Stimulated activated CD8-positive, alpha-beta memory T cell treated with anti-CD3 and anti-CD28 coated beads, Interleukin-4, amount 100 ng/mL, for 48 hours (primary cell): ENCODE measurements at regions not wholly inside any gene's neighbourhood (a gene's known extent, or its start where the extent isn't known, plus 50 kb on each side); places are given as distances from the start of the nearest gene placed in this dataset.

Source experiments
- DNase-seq: peaks from one replicate; pipeline ENCODE4 v3.0.0-alpha.2; 2020

DNA sequence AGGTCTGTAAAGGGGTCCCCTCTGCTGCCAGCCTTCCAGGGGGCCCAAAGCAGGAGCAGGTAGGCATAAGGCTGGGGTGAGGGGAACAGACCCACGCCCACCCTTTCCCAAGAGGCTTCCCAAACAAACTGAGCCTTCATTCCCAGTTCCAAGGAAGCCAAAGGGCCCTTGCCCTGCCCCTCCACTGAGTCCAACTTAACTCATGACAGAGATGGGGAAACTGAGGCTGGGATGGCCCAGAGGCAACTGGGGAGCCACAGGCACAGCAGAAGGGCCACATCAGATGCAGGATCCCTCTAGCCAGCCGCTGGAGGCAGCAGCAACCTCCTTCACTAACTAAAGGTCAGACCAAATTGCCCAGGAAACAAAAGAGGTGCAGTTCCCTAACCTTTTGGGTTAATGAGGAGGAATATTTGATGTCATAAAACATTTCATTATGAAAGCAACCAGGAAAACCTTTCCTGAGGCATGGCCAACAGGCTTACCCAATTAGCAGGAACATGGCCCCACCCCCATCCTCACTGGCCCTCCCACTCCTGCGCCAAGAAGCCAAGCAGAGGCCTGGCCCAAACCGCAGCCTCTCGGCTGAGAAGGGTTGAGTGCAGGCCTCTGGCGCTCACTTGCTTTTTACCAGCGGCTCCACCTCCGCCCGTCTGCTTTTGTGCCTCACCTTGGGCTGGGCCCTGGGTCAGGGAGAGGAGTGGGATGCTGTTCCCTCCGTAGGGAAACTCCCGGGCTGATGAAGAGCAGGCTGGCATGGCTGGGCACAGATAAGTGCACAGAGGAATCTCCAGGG is 293.5 kb upstream of the RTL1 start:
- peak; percentile 20 for DNase-seq

DNA sequence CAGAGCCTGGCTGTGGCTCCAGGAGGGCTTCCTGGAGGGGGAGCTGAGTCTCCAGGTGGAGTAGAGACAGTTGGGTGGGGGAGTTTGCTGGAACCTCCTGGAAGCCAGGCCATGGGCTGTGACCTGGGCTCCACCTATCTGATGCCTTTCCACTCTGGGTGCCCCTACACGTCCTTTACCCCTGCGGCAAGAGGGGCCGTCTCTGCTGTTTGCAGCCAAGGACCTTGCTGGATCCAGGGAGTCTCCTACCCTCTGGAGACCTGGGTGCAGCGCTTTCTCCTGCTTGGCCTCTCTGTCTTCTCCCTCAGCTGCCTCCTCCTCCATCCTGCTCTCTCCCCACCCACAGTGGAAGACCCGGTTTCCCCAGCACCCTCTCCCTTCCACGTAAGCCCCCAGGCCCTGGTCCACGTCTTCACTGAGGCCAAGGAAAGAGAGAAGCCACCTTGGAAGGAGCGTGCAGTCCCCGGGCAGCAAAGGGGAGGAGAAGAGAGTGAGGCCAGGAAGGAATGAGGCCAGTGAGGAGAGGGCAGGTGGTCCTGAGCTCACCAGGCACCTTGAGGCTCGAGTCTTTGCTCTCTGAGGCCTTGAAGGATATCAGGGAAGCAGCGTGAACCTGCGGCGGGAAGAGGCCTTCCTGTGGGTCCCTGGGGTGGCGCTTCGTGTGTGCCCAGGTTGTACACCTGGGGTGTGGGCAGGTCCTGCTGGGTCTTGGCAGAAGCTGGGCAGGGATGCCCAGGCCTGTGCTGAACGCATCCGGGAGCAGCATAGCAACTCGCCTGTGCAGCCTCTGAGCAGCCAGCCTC is 294.3 kb upstream of the RTL1 start:
- peak; percentile 6 for DNase-seq

DNA sequence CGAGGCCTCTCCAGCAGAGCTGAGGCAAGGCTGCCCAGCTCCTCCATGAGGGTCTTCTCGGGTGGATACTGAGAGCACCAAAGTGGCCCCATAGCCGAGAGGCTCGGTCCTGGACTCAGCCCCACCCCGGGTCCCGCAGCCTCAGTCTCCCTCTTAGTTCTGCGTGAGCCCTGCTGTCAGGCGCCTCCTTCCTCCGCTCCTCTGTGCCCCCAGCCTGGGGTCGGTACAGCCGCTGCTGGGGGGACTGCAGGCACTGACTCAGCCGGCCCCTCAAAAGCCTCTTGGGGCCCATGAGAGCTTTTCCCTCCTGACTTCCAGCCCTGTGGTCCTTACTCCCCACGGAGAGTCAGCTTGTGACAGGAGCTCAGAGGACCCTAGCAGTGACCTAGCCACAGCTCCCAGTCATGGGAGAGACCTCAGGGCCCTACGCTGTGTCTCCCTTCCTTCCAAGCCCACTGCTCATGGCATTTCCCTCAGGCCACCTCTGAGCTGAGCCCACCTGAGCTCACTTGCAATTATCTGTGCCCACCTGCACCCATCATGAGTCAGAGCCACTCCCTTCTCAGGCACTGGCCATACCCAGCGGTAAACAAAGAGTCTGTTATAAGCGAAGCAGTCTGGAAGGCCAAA is 295.0 kb upstream of the RTL1 start:
- DNase-seq = peak; percentile 10

DNA sequence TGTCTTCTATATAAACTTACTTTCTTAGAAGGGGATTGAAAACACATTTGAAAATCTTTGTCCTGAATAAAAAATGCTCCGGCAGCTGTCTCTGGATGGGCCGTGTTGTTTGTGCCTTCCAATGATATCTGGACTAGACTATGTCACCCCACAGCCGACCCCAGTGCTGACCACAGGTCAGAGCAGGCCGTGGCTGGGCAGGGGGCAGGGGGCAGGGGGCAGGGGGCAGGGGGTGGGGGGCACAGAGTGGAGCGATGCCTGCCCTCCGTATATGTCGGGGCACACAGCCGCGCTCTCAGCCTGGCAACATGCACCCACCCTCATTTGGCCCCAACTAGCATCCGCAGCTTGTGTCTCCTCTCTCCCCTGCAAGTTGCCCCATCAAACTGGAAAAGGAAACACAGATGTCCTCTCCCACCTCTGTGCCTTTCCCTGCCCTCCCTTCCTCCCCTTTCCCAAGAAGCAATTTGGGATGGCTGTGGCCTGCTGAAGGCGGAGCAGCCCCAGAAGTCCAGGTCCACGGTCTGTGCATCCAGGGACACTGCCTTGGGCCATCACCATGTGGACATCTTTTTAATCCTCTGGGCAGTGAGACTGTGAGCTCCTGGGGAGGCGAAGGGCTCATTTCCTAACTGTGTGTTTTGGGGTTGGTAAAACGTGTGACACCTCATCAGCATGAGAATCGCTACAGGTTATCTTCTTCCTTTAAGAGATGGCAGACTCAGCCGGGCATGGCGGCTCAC is 295.7 kb upstream of the RTL1 start:
- DNase-seq = no peak

DNA sequence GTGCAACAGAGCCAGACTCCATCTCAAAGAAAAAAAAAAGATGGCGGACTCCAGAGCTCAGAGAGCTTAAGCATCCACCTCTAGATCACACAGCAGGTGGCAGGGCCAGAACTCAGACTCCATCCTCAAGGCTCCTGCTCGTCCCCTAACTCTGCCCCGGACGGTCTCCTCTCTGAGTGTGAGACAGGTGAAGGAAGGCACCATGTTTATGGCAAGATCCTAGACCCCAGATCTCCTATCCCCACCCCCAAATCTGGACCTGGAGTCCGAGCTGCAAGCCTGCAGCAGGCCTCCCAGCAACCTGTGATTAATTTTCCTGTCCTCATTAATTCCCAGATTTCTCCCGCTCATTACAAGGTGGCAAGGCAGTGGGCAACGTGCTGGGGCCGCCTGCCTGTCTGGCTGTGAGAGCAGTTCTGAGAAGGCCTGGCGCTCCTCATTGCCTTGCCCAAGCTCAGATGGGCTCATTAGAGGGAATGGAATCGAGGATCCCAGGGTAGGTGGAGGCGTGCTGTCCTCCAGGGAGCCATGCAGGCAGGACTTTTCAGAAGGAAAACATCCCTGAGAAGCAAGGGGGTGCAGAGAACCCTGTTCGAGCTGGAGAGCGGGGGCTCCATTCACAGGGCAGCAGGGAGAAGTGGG is 296.6 kb upstream of the RTL1 start:
- peak; percentile 16 for DNase-seq

DNA sequence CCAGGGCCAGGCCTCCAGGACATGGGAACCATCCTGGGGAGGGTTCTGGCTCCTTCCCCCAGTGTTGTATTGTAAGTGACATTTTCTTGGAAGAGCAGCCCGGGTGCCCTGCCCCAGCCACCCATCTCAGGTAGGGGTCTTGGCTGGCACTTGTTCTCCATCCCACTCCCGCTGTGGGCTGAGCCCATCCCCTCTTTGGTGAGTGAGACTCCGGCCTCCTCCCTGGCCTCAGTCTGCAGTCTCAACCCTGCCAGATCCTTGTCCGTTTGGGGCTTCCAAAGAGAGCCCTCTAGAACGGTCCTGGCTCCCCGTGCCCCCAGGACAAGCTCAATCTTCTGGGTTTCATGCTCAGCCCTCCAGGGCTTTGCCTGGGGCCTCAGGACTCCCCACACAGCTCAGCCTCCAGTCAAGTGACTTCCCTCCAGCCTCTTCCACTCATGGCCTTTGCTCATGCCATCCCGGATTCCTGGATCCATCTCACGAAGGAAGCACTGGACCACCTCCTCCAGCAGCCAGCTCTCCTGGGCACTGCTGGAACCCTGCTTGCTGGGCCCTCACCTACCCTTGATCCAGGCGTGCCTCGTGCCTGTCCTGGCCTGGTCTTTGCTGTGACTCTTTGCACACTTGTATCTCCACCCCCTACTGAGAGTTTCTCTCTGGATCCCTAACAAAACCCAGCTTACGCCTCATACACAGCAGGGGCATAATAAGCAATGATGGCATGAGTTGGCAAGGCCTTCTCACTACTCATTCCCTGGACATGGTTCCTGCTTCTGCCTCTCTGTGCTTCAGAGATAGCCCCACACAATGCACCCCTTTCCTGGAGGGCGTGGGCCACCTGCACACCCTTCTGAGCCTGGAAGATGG is 297.4 kb upstream of the RTL1 start:
- peak; percentile 9 for DNase-seq

DNA sequence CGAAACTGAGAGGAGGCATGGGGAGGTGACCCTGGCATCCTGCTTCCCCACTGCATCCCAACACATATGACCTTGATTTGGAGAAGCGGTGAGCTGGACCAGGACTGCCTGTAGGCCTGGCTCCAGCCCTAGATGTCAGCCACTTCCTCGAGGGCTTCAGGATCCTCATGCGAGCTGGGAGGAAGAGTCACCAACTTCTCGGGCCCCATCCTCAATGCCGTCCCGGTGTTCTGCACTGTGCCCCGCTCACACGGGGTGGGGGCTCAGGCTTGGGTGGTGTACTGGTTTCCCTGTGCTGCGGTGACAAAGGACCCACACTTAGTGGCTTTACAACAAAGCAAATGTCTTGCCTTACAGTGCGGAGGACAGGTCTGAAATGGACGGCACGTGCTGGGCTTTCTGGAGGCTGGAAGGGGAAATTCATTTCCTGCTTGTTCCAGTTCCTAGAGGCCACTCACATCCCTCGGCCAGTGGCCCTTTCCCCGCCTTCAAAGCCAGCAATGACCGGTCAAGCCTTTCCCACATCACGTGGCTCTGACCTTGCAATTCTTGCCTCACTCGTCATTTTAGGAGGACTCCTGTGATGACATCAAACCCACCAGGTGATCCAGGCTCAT is 298.1 kb upstream of the RTL1 start:
- DNase-seq = peak; percentile 10

DNA sequence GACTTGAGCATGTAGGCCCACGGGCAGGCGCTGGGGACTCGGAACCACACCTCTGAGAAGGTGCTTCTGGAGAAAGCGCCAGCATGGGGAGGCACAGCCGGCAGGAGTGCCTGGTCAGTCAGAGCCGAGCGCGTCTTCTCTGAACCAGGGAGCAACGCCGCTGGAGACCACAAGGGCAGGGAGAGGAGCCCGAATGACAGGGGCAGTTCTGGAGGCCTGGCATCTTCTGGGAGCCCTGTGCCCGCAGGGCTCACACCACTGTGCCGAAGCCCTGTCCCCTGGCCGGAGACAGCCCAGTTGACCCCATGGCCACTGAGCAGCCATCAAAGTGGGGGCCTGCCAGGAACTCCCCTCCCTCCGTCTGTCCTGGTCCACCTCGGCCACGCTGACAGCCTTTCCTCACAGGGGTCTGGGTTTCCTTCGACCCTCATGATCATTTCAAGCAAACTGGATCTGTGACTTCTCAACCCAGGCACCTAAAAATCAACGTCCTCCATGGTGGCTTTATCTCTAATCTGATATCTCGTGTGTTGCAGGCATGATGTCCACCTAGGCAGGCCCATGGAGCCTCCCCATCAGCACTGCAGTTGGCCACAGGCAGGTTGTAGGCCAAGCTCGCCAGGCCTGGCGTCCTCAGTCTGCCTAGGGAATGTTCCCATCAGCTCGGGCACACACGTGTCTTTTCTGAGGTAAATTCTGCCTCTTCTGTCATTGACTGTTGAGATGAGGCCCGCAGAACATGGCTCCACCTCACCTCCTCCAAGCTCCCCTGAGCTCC is 299.3 kb upstream of the RTL1 start:
- DNase-seq = peak; percentile 5

DNA sequence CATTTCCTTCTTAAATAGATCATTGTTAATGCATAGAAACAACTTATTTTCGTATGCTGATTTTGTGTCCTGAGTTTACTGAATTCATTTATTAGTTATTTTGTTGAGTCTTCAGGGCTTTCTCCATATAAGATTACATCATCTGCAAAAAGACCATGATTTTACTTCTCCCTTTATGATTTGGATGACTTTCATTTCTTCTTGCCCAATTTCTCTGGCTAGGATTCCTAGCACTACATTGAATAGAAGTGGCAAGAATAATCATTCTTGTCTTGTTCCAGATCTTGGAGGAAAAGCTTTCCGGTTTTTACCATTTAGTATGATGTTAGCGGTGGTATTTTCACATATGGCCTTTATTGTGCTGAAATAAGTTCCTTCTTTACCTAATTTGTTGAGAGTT is 303.0 kb upstream of the RTL1 start:
- DNase-seq = no peak

DNA sequence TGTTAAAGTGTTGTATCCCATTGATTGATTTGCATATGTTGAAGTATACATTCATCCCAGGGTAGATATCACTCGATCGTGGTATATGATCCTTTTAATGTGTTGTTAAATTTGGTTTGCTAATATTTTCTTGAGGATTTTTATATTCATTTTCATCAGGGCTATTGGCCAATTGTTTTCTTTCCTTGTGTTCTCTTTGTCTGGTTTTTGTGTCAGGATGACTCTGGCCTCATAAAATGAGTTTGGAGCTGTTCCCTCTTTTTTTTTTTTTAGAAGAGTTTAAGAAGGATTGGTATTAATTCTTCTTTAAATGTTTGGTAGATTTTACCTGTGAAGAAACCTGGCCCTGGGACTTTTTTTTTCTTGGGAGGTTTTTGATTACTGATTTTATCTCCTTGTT is 303.5 kb upstream of the RTL1 start:
- DNase-seq = no peak

DNA sequence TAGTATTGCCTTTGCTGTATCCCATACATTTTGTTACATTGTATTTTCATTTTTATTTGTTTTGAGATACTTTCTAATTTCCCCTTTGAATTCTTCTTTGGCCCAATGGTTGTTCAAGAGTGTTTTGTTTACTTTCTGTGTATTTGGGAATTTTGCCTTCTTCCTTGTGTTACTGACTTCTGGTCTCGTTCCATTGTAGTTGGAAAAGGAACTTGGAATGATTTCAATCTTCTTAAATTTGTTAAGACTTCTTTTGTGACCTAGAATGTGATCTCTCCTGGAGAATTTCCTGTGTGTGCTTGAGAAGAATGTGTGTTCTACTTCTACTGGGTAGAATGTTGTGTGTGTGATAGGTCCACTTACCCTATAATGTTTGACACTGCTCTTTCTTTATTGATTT is 304.4 kb upstream of the RTL1 start:
- DNase-seq = no peak

DNA sequence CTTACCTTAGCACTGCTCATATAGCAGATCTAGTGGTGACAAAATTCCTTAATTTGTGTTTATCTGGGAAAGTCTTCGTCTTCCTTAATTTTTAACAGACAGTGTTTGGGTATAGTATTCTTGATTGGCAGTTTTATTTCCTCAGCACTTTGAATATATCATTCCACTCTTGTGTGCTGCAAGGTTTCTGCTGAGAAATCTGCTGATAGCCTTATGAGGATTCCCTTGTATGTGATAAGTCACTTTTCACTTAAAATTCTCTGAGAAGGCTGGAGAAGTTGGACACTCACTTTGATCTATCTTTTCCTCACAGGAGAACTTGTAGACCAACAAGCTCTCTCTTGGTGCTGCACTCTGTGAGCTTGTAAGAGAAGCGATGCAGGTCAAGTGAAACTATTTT is 306.1 kb upstream of the RTL1 start:
- no peak for DNase-seq

DNA sequence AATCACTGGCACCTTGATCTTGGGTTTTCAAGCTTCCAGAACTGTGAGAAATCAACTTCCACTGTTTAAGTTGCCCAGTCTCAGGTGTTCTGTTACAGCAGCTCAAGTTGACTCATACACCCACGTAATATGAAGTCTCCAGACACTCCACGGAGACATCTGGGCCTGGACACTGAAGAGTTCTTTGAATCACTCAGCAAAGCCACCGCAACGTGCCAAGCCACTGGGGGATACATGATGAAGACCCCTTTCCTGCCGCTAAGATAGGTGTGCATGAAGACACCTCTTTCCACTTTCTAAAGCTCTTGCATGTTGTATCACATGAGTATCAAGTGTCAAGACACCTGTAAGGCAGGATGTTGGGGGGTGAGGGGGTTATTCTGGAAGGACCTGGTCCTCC is 311.7 kb upstream of the RTL1 start:
- DNase-seq = peak; percentile 0

DNA sequence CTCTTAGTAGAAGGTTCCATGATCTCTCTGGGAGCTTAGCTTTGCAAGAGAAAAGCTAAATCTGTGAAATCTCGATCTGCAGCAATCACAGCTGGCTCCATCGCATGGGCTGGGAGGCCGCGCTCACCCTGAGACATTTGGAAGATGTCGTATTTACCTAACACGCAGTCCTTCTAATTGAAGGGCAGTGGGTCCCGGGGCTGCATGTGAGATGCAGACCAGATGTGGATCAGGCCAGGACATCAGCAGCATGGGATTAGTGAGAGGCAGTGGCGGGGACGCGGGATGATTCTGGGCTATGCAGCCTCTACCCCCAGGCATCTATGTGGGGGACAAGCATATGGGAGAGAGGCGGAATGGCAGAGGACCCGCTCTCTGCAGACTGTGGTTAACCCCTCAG is 312.4 kb upstream of the RTL1 start:
- peak; percentile 11 for DNase-seq

DNA sequence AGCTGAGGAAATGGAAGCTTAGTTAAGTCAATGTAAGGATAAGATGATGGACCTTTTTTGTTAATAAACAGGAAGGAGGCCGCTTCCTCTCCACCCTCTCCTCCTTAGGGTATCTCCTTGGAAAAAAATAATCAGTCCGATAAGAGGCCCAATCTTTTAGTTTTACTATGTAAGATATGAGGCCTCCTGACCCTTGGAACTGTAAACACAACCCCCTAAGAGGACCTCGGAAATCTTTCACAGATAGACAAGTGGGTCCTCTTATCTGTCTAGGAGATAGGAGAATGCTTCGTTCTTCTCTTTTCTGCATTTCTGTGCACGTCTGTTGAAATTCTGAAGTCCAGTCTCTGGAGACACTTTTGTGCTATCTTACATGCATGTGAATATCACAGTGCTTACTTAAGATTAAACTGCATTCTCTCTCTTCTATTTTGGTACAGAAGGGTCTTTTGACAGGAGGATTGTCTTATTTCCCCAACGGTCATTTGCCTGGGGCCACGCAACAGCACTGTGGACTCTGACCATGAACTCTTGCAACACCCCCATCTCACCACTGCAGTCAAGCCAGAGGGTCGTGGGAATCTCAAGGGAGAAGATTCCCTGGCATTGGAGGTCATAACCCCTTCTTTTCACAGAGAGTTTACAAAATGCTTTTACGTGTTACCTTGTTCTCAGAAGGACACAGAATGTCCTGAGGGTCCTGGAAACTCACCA is 313.0 kb upstream of the RTL1 start:
- DNase-seq = no peak

DNA sequence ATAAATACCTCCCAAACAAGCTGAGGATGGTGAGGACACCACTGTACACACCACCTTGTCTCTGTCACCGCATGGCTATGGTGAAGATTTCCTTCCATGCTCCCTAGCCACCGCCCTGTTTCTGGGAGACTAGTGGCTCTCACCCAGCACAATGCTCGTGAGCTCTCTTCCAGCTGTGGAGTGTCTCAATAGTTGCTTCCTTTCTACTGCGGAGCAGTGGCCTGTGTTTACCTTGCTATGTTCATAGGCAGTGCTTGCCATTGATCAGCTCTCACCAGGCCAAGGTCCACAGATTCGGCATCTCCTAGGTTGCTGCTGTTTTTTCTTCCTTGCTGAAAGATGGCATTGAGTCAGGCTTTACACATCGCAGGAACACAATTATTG is 313.6 kb upstream of the RTL1 start:
- DNase-seq = peak; percentile 2

DNA sequence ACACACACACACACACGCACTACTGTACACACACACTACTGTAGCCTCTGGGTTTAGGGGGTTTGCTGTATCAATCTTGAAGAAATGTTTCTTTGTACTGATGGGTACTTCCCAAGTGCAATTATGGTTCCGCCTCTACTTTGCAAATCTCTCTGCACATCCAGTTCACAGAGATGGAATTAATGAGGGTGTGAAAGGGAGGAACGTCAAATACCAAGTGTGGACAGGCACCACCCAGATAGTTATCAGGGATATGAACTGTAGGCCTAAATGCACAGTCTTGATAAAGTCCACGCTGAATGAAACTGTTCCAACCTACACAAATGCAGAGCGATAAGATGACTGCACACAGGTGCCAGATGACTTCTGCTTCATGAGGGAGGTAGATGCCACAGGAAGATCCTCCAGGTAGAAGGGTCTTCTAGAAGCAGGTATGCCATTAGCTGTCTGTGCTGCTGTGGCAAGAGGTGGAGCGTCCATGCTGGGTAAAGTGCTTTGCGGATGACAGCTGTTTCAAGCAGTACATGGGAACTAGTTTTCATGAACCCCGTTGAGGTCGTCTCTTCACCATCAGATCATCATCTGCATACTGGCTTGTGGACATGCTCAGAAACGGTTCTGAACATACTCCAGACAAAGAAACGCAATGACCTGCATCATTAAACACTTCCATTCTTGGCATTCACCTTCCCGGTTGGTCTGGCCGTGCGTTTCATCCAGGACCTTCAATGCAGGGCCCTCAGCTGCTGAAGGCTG is 314.3 kb upstream of the RTL1 start:
- DNase-seq = peak; percentile 10

DNA sequence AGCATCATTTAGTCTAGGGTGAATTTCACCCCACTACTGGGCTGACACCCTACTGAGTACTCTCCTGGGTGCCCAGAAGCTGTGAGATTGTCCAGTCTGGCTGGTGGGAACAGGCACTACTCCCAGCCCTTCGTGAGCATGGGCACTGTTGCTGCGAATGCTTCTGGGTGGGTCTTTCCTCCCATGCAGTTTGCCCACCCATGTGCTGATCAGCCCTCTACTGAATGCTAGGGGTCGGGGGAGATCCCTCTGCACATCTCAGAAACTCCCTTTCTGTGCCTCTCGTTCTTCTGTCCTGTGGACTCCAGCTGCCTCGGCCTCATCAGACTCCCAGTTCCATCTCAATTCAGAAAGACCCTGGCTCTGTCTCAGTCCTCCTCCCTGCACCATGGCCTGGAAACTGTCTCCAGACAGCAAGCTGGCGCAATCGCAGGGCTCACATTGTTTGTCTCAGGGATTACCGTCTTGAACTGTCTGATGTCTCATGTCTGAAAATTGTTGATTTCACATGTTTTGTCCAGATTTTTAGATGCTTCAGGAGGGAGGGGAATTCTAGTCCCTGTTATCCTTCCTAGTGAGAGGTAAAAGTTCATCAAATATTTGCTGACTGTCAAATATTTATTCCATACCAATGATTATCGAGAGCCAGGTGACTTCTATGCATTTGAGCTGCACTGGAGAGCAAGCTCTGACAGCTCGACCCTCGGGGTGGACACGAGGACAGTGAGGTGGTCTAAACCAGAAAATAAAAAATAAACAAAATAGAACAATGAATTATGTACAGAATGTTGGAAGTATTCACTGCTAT is 316.6 kb upstream of the RTL1 start:
- no peak for DNase-seq
